ENCODE measurements at regions not wholly inside any gene's neighbourhood (a gene's known extent, or its start where the extent isn't known, plus 50 kb on each side); places are given as distances from the start of the nearest gene placed in this dataset.

- FAIRE-seq: no peak
Observed at GRCh38 chr12:75974323-75975187, 57.0 kb downstream of the PHLDA1 start.

- FAIRE-seq: no peak
Observed at GRCh38 chr12:75971253-75971652, 60.3 kb downstream of the PHLDA1 start.

- FAIRE-seq: no peak
Observed at GRCh38 chr12:75970310-75970709, 61.3 kb downstream of the PHLDA1 start.

DNA sequence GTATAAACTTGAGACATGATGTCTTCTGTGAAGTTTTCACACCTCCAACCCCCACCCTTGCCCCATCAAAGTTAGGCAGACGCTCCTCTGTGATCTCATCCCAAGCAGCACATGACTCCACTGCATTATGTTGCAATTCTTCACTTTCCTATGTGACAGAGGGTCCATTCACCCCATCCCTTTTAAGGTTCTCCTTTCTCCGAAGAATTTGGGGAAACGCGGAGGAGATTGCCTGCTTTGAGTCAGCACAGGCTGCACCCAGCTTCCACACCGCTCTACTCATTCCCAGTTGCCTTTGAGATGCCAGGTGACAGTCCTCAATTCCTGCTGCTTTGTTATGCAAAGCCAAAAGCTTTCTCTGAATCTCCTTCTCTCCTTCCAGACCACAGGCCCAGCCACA is 61.8 kb downstream of the PHLDA1 start:
- no peak for FAIRE-seq

GRCh38 chr12:75965661-75966060 is 65.9 kb downstream of the PHLDA1 start:
- FAIRE-seq: no peak

GRCh38 chr12:75964150-75964549 is 67.4 kb downstream of the PHLDA1 start:
- FAIRE-seq: no peak

DNA sequence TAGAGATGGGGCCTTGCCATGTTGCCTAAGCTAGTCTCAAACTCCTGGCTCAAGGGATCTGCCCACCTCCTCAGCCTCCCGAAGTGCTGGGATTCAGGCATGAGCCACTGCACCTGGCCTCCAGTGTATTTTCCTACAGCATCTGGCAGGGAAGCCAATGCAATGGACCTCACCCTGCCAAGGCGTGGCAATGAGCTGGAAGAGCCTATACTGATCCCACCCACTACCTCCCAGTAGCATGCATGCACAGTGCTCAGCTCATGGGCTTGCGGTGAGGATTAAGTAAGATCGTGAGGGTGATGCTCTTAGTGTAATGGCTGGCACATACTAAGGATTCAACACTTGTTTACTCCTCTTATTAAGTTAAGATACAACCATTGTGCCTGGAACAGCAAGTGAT is 69.7 kb downstream of the PHLDA1 start:
- no peak for FAIRE-seq

DNA sequence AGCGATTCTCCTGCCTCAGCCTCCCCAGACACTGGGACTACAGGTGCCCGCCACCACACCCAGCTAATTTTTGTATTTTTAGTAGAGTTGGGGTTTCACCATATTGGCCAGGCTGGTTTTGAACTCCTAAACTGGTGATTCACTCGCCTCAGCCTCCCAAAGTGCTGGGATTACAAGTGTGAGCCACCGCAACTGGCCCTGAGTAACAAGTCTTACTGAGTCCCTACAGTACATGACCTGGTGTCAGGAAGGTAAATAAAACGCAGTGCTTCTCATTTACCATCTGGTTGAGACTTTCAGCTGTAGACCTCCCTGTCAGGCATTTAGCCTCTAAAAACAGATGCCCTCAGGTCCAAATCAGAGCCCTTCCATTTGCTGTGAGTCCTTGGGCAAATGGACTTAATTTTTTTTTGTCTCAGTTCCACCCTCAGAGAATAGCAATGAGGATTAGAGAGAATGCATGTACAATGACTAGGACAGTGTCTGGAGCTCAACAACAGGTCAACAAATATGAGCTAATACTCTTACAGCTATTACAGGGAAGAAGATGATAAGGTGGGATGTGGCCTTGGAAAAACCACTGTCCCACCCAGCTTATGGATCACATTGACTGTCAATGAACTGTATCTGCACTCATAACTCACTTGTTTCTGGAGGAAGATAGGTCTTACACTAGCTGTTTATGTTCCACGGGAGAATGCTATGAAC is 70.5 kb downstream of the PHLDA1 start:
- FAIRE-seq: no peak

DNA sequence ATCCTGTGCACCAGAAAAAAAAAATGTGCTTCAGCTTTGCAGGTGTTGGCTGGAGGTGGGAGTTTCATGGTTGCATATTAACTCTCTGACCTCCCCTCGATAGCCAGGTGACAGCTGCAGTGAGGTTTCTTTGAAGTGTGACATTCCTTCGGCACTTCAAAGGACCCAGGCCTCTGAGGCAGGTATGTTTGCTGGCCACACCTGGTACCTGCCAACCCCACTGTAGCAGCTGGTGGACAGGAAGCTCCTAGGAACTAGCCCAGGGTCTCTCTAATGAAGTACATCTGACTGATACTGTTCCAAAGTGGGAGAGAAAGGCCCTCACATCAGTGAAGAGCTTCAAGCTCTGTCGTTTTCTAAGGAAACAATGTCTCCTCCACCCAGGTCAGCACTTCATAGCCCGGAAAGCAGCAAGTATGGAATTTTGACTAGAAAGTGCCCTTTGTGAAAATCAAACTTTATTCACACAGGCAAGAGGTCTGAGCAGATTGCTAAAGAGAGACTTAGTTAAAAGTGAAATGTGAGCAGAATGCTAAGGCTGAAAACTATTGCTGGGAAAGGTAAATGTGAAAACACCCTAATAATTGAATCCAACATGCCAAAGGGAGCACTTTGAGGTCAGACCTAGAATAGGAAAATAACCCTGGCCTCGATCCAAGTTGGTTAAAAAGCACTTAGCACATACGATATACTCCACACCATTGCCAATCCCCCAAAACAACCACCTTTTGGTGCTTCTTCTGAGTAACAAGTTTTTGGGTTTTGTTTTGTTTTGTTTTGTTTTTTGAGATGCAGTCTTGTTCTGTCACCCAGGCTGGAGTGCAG is 71.3 kb downstream of the PHLDA1 start:
- FAIRE-seq: no peak

DNA sequence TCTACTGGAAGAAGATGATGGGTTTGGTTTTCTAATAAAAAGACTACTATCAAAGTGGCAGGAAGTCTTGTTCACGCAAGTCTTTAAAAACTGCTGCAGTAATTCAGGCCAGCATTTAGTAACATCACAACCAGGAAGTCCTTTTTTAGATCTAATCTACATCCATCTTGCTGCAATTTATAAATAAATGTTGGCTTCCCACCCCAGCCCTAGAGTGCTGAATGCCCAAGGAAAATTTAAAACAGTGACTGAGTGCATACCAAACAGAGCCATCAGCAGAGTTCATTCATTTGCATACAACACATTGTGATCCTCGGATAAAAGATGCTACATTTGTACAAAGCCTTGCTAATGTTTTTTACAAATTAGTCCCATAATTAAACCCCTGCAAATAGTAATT is 72.1 kb downstream of the PHLDA1 start:
- no peak for FAIRE-seq

GRCh38 chr12:75959060-75959459 is 72.5 kb downstream of the PHLDA1 start:
- no peak for FAIRE-seq

- no peak for FAIRE-seq
Observed at GRCh38 chr12:75955251-75955650, 76.3 kb downstream of the PHLDA1 start.

GRCh38 chr12:75954749-75955148 is 76.8 kb downstream of the PHLDA1 start:
- FAIRE-seq: no peak

DNA sequence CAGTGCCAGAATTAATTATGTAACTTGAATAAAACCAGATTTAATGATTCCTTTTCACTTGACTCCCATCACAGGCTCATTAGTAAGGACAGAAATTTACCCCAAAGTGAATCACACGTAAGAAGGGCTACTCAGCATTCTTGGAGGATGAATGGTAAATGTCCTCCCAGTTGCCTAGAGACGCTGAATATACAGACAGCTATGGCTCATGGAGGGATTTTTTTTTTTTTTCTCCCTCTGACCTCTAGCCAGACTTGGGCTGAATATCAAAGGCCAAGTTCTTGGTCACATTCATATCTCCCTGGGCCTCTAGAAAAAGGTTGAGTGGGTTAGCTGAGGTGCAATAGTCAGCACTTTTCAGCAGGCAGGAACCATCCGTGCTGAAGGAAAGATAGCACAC is 77.5 kb downstream of the PHLDA1 start:
- no peak for FAIRE-seq

GRCh38 chr12:75953312-75953906 is 78.2 kb downstream of the PHLDA1 start:
- FAIRE-seq: no peak

- FAIRE-seq: peak; percentile 89
Observed at GRCh38 chr12:75951399-75952278, 79.9 kb downstream of the PHLDA1 start.

DNA sequence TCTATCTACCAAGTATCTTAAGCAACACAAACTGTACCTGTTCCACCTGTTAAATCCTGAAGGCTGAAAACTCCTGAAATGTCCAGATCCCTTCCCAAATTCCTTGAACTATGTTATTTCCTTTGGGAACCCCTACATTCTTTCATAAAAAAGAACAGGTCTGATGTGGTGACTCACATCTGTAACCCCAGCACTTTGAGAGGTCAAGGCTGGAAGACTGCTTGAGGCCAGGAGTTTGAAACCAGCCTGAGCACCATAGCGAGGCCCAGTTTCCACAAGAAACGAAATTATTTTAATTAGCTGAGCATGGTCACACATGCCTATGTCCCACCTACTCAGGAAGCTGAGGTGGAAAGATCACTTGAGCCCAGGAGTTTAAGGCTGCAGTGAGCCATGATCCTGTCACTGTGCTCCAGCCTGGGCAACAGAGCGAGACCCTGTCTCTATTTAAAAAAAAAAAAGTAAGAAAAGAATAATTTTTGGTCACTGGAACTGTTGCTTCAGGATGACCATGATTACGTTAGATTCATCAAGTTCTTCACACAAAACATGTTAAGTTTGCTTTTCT is 84.3 kb downstream of the PHLDA1 start:
- FAIRE-seq: no peak

- FAIRE-seq: no peak
Observed at GRCh38 chr12:75945581-75945980, 86.0 kb downstream of the PHLDA1 start.

GRCh38 chr12:75944905-75945432 is 86.6 kb downstream of the PHLDA1 start:
- no peak for FAIRE-seq

- peak; percentile 96 for FAIRE-seq
Observed at GRCh38 chr12:75944097-75944904, 87.3 kb downstream of the PHLDA1 start.

GRCh38 chr12:75943730-75944096 is 87.9 kb downstream of the PHLDA1 start:
- no peak for FAIRE-seq

Measured in A204.1 (cell line).